Spleen (tissue), 11 donors: ENCODE measurements at regions not wholly inside any gene's neighbourhood (a gene's known extent, or its start where the extent isn't known, plus 50 kb on each side); places are given as distances from the start of the nearest gene placed in this dataset.

Source experiments
- DNase-seq: peaks from one replicate; pipeline ENCODE4 v3.0.0-alpha.2; 2020
- H3K27ac ChIP-seq, 8 donors: fragments of 200-600 bp; sonication (generic) in 7 of 8; 1 replicate in 4 of 8; 2 replicates in 4 of 8; pipeline versions ENCODE4 v1.5.0 to v1.8.0; 2016 to 2021; ENCODE audit warnings: inconsistent platforms in 4 of 8, mild to moderate bottlenecking in 4 of 8, moderate library complexity in 1 of 8
- H3K27me3 ChIP-seq, 7 donors: fragments of 200-600 bp; sonication (generic) in 6 of 7; replicated peaks in 1 of 7; 1 replicate in 4 of 7; 2 replicates in 3 of 7; pipeline versions ENCODE4 v1.5.0 to v1.8.0; 2016 to 2021; ENCODE audit warnings: inconsistent platforms in 3 of 7, mild to moderate bottlenecking in 1 of 7
- H3K36me3 ChIP-seq, 6 donors: fragments of 200-600 bp; sonication (generic) in 5 of 6; 1 replicate in 4 of 6; 2 replicates in 2 of 6; pipeline versions ENCODE4 v1.5.0 to v1.8.0; 2016 to 2021; ENCODE audit warnings: inconsistent platforms in 2 of 6
- H3K4me1 ChIP-seq, 6 donors: fragments of 200-600 bp; sonication (generic) in 5 of 6; 1 replicate in 3 of 6; 2 replicates in 3 of 6; pipeline versions ENCODE4 v1.5.0 to v1.8.0; 2016 to 2021; ENCODE audit warnings: inconsistent platforms in 3 of 6
- H3K4me3 ChIP-seq, 8 donors: fragments of 200-600 bp; sonication (generic) in 7 of 8; 1 replicate in 4 of 8; 2 replicates in 4 of 8; pipeline versions ENCODE4 v1.5.0 to v1.8.0; 2016 to 2021; ENCODE audit warnings: inconsistent platforms in 4 of 8, mild to moderate bottlenecking in 4 of 8, moderate library complexity in 2 of 8
- H3K9me3 ChIP-seq, 8 donors: fragments of 200-600 bp; sonication (generic) in 7 of 8; 1 replicate in 4 of 8; 2 replicates in 4 of 8; pipeline versions ENCODE4 v1.5.0 to v1.8.0; 2016 to 2021; ENCODE audit warnings: inconsistent platforms in 4 of 8
- CTCF ChIP-seq, 11 experiments: fragments of 200-600 bp in 7 of 11; fragments of 450-650 bp in 4 of 11; sonication (generic) in 4 of 11; IDR thresholded peaks in 8 of 11; conservative IDR thresholded peaks in 3 of 11; 1 replicate in 7 of 11; 2 replicates in 4 of 11; pipeline versions ENCODE4 v1.4.0 to v1.8.0; 2016 to 2021; ENCODE audit warnings: antibody characterized with exemption in 11 of 11, inconsistent platforms in 4 of 11, mild to moderate bottlenecking in 1 of 11
- POLR2A ChIP-seq, 3 donors: fragments of 450-650 bp; IDR thresholded peaks; one replicate each; pipeline ENCODE4 v1.5.1; 2017; ENCODE audit warnings: antibody characterized with exemption in 3 of 3, mild to moderate bottlenecking in 1 of 3
- POLR2AphosphoS5 ChIP-seq, 3 donors: sonication (generic); formaldehyde crosslinking; IDR thresholded peaks; one replicate each; pipeline ENCODE4 v1.5.1; 2017; ENCODE audit warnings: antibody characterized with exemption in 3 of 3
- WGBS, 5 donors: extraction: QIAGEN DNeasy Blood & Tissue Kit in 3 of 5; methylation state at CpG; one replicate each; pipeline versions ENCODE4 v1.1.5 to v1.1.7; 2013 to 2018; 5-methylcytosine and 5-hydroxymethylcytosine counted together
- intact Hi-C: fragments of 100-400 bp; cut with DNase I; formaldehyde crosslinking; loops from one replicate; pipeline ENCODE4 v1.15.0; 2023; ENCODE audit warnings: low total_unique reads
- donor health status: healthy with polysubstance abuse.
- donor health status: DM: no; HTN: no; CAD: no; lungs with moderate emphysema.
- donor health status: DM: no; HTN: no; CAD: no.
- donor health status: Bipolar disorder and iron deficiency.
- donor health status: healthy.
- donor health status: DM: no; HTN: no; CAD: no.
- donor health status: DM: yes; HTN: yes; CAD: no.

GRCh38 chr6:122315842-122316241 lies 83.6 kb upstream of the HSF2 start:
- Histone ChIP-seq H3K4me1 (no peaks in the 10 kb centered on the region), H3K27ac (no peak overlapping the region), H3K9me3 (peaks cover 0 to 18% (median 10%) of the 10 kb centered on the region in 8 donors), H3K4me3 (no peak overlapping the region), H3K27me3 (no peaks in the 10 kb centered on the region), H3K36me3 (no peaks in the 10 kb centered on the region)
- DNase-seq: no peak
- intact Hi-C loops: no loop called here
- no peak for TF ChIP-seq CTCF (IDR thresholded peaks at IDR 0.05 in 8 of 11, conservative IDR thresholded peaks at IDR 0.05 in 3 of 11)
- no peak for TF ChIP-seq POLR2AphosphoS5 (IDR thresholded peaks at IDR 0.05)
- no peak for TF ChIP-seq POLR2A (IDR thresholded peaks at IDR 0.05)
- 59 to 80% (median 73%) methylated on average over 1 of the region's 1 CpG for WGBS, 5 donors

GRCh38 chr6:122322824-122323223 lies 76.6 kb upstream of the HSF2 start:
- Histone ChIP-seq H3K9me3 (no peaks in the 10 kb centered on the region), H3K4me1 (peaks cover 0 to 18% (median 6%) of the 10 kb centered on the region in 6 donors), H3K4me3 (peak overlapping the region; percentile 6 to 59 (median 28)), H3K27me3 (no peaks in the 10 kb centered on the region), H3K27ac (peak overlapping the region in 2 of 8 donors; percentile 16 to 23), H3K36me3 (no peaks in the 10 kb centered on the region)
- intact Hi-C loops: no loop called here
- DNase-seq: no peak
- 4 to 20% (median 13%) methylated on average over 3 of the region's 3 CpGs for WGBS, 5 donors
- no peak for TF ChIP-seq POLR2A (IDR thresholded peaks at IDR 0.05)
- TF ChIP-seq CTCF (IDR thresholded peaks at IDR 0.05 in 8 of 11, conservative IDR thresholded peaks at IDR 0.05 in 3 of 11): no peak
- TF ChIP-seq POLR2AphosphoS5 (IDR thresholded peaks at IDR 0.05): no peak

- H3K4me3 ChIP-seq: peak overlapping the region in 7 of 8 donors; percentile 16 to 59 (median 31)
Measured at GRCh38 chr6:122323361-122323760, 76.1 kb upstream of the HSF2 start.

GRCh38 chr6:122330315-122330714 lies 69.1 kb upstream of the HSF2 start:
- intact Hi-C loops: no loop called here
- no peak for DNase-seq
- no peaks in the 10 kb centered on the region for H3K36me3 ChIP-seq
- H3K4me3 ChIP-seq: no peak overlapping the region
- H3K4me1 ChIP-seq: no peaks in the 10 kb centered on the region
- WGBS, 5 donors: 40 to 53% (median 47%) methylated on average over 1 of the region's 1 CpG
- no peaks in the 10 kb centered on the region for H3K9me3 ChIP-seq
- TF ChIP-seq CTCF (IDR thresholded peaks at IDR 0.05 in 8 of 11, conservative IDR thresholded peaks at IDR 0.05 in 3 of 11) (no peak), POLR2A (IDR thresholded peaks at IDR 0.05) (no peak), POLR2AphosphoS5 (IDR thresholded peaks at IDR 0.05) (no peak)
- H3K27me3 ChIP-seq: no peaks in the 10 kb centered on the region
- H3K27ac ChIP-seq: no peak overlapping the region

More at GRCh38 chr6:122323361-122323760, 76.1 kb upstream of the HSF2 start:
- Histone ChIP-seq H3K27ac (peak overlapping the region in 2 of 8 donors; percentile 16 to 23), H3K9me3 (no peaks in the 10 kb centered on the region), H3K4me1 (peaks cover 0 to 18% (median 6%) of the 10 kb centered on the region in 6 donors), H3K36me3 (no peaks in the 10 kb centered on the region), H3K27me3 (no peaks in the 10 kb centered on the region)
- DNase-seq: no peak
- WGBS, 5 donors: 60 to 77% (median 66%) methylated on average over 2 of the region's 2 CpGs
- intact Hi-C loops: no loop called here
- TF ChIP-seq CTCF (IDR thresholded peaks at IDR 0.05 in 8 of 11, conservative IDR thresholded peaks at IDR 0.05 in 3 of 11) (no peak), POLR2A (IDR thresholded peaks at IDR 0.05) (no peak), POLR2AphosphoS5 (IDR thresholded peaks at IDR 0.05) (no peak)
